ENCODE measurements at regions not wholly inside any gene's neighbourhood (a gene's known extent, or its start where the extent isn't known, plus 50 kb on each side); places are given as distances from the start of the nearest gene placed in this dataset.
"Not testable (repeated sequence)": the region's sequence is repeated elsewhere in the genome, so short reads cannot be mapped to it uniquely, and the experiment has no call there.

GRCh38 chr5:20370061-20370460 lies 382.1 kb upstream of the CDH18 start:
- no peak for DNase-seq (ENCODE audit: low read depth)

- DNase-seq (ENCODE audit: low read depth) = no peak
Measured at GRCh38 chr5:20369518-20369885, 381.5 kb upstream of the CDH18 start.

- DNase-seq (ENCODE audit: low read depth) = no peak
Measured at GRCh38 chr5:20368571-20369517, 380.8 kb upstream of the CDH18 start.

- no peak for DNase-seq (ENCODE audit: low read depth)
Measured at GRCh38 chr5:20367178-20367577, 379.2 kb upstream of the CDH18 start.

GRCh38 chr5:20360263-20360662 lies 372.3 kb upstream of the CDH18 start:
- no peak for DNase-seq (ENCODE audit: low read depth)

DNA sequence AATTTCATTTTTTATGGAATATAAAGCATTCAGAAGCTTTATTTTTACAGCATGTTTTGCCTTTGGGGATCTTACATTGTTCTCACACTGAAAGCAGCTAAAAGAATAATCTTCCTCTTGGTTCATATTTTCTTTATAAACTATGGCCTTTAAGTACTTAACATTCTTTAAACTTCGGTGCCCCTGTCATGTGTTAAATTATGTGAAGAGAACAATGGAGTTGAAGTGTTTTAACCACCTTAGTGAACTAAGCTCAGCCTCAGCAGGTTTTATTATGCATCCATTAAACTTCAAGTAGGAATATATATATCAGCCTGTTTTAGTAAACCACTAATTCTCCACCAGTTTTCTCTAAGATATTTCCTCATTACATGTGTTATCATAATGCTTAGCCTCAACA lies 371.4 kb upstream of the CDH18 start:
- no peak for DNase-seq (ENCODE audit: low read depth)

DNA sequence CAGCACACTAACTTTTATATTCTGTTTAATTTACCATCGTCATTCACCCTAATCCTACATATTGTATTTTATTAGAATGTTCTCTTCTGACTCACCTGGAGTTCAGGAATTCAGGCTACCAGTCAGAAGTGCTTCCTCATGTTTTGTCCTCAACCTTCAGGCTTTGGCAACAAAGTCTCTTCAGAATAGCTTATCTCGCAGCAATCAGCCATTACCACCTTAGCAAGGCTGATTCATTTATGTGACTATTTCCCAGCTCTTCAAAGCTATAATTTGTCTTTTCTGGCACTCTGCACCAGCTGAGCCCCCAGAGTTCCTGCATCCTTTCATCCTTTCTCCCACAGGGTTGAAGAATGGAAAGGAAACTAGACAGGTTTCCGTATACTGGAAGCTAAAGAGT lies 365.5 kb upstream of the CDH18 start:
- DNase-seq (ENCODE audit: low read depth) = no peak

- DNase-seq (ENCODE audit: low read depth) = no peak
Measured at GRCh38 chr5:20351849-20352248, 363.8 kb upstream of the CDH18 start.

DNA sequence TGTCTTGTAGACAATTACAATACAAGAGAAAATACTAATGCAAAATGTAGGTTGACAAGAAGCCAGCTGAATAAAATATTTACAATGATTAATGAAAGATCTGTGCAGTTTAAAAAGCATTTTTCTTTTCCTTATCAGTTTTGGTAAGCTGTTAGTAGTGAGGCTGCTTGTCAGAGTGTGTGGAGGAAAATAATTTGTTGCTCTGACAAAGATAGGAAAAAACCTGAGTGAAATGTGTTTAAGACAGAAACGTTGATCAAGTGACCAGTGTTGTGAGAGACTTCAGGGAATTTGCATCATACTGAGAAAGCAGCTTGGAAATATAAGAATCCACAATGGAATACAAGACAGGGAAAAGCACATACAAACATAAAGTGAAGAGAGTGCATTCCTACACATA lies 360.3 kb upstream of the CDH18 start:
- DNase-seq (ENCODE audit: low read depth) = no peak

GRCh38 chr5:20347334-20347733 lies 359.3 kb upstream of the CDH18 start:
- DNase-seq (ENCODE audit: low read depth) = no peak

GRCh38 chr5:20340126-20340525 lies 352.1 kb upstream of the CDH18 start:
- DNase-seq (ENCODE audit: low read depth) = no peak

GRCh38 chr5:20335978-20336377 lies 348.0 kb upstream of the CDH18 start:
- no peak for DNase-seq (ENCODE audit: low read depth)

DNA sequence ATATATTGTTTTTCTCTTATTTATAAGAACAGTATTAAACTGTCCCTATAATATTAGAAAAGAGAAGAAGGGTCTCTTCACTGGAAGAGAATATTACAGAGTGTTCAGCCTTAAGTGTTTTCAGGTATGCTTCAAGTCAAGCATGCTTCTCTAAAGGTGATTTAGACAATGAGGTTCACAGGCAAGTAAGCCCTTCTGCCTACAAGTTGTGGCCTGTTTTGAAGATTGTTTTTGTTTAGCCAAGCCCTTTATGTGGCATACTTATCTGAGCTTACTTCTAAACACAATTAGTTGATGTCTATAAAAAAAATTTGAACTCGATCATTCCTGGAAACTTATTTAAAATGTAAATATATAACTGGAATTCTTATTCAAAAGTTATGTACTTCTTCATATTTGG lies 343.8 kb upstream of the CDH18 start:
- no peak for DNase-seq (ENCODE audit: low read depth)

DNA sequence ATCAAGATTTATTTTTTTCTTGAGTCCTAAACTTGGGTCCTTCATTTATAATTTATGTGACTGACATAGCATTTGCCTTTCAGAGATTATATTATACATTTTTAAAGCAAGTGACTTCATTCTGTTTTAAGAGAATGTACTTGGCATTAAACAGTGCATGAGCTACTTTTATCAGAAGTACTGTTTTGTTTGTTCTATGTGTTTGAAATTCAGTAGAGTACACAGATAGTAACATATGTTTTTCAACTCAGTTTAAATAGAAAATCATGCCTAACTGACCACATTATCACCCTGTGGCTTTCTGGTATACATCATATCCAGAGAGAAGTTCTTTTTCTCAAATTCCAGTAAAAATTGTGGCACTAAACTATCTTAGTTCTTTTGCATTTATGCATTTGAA lies 335.3 kb upstream of the CDH18 start:
- DNase-seq (ENCODE audit: low read depth) = no peak

- DNase-seq (ENCODE audit: low read depth) = no peak
Measured at GRCh38 chr5:20307391-20307790, 319.4 kb upstream of the CDH18 start.

GRCh38 chr5:20305463-20305862 lies 317.5 kb upstream of the CDH18 start:
- DNase-seq (ENCODE audit: low read depth) = no peak

GRCh38 chr5:20304570-20304969 lies 316.6 kb upstream of the CDH18 start:
- not testable (repeated sequence) for DNase-seq (ENCODE audit: low read depth)

DNA sequence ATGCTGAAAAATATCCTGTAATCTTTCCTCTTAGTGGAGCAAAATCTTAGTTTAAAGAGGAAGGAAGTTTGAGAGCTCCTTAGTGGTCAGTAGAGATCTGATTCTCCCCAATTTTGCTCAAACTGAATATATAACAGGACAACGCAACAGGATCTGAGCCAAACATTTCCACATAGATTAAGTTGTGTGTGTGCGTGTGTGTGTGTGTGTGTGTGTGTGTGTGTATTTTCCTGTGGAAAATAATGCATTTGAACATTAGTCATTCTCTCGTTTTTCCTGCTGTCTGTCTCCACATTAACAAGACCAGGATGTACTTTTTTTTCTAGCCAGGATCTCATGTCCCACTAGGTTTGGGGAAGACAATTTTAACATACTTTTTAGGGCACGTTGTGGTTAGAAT lies 312.1 kb upstream of the CDH18 start:
- no peak for DNase-seq (ENCODE audit: low read depth)

GRCh38 chr5:20294696-20295095 lies 306.7 kb upstream of the CDH18 start:
- no peak for DNase-seq (ENCODE audit: low read depth)

GRCh38 chr5:20291766-20292165 lies 303.8 kb upstream of the CDH18 start:
- DNase-seq (ENCODE audit: low read depth) = no peak

DNA sequence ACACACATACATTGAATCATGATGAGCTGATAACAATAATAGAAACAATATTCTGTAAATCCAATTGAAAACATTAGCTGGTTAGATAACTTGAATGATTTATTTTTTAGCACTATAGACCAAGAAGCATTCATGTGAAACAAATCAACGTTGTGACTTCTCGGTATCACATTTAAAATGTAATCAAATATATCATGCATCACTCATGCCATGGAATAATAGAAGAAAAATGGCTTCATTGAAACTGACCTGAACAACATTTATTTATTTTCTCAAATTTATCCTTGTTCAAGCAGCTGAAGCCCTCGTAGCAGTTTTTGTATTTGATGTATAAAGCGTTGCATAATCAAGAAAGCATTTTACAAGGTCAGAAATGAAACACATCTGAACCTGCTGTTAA lies 299.6 kb upstream of the CDH18 start:
- DNase-seq (ENCODE audit: low read depth) = no peak

- DNase-seq (ENCODE audit: low read depth) = no peak
Measured at GRCh38 chr5:20286512-20286911, 298.5 kb upstream of the CDH18 start.

- no peak for DNase-seq (ENCODE audit: low read depth)
Measured at GRCh38 chr5:20276959-20277263, 288.9 kb upstream of the CDH18 start.

All from forelimb muscle (tissue), 1 donor.